MM.1S (cell line): ENCODE measurements at regions not wholly inside any gene's neighbourhood (a gene's known extent, or its start where the extent isn't known, plus 50 kb on each side); places are given as distances from the start of the nearest gene placed in this dataset.

ENCODE experiments used
- DNase-seq: peaks from one replicate; pipeline ENCODE4 v3.0.0-alpha.2; 2015
- H2AFZ ChIP-seq: fragments of 300-600 bp; sonication (generic); 2 replicates; pipeline ENCODE4 v1.6.0; 2016; ENCODE audit warnings: antibody characterized with exemption, low read length
- H3F3A ChIP-seq: fragments of 300-600 bp; sonication (generic); 2 replicates; pipeline ENCODE4 v1.6.1; 2016; ENCODE audit warnings: mild to moderate bottlenecking, antibody characterized with exemption, low read length, moderate library complexity, mixed read lengths; ENCODE audit not compliant: insufficient read depth
- H3K27ac ChIP-seq: fragments of 300-600 bp; sonication (generic); 2 replicates; pipeline ENCODE4 v1.5.1; 2016; ENCODE audit warnings: mild to moderate bottlenecking, low read length
- H3K27me3 ChIP-seq: fragments of 300-600 bp; sonication (generic); replicated peaks from 2 replicates; pipeline ENCODE4 v1.6.0; 2016; ENCODE audit warnings: low read length; ENCODE audit not compliant: insufficient read depth
- H3K36me3 ChIP-seq: fragments of 300-600 bp; sonication (generic); replicated peaks from 2 replicates; pipeline ENCODE4 v1.6.1; 2016; ENCODE audit warnings: mild to moderate bottlenecking, low read length, mixed read lengths; ENCODE audit not compliant: insufficient read depth
- H3K4me1 ChIP-seq: fragments of 300-600 bp; sonication (generic); 2 replicates; pipeline ENCODE4 v1.6.1; 2016; ENCODE audit warnings: low read length, mixed read lengths
- H3K4me2 ChIP-seq: fragments of 300-600 bp; sonication (generic); 2 replicates; pipeline ENCODE4 v1.6.0; 2016; ENCODE audit warnings: low read depth, low read length
- H3K4me3 ChIP-seq: fragments of 300-600 bp; sonication (generic); 2 replicates; pipeline ENCODE4 v1.5.1; 2016; ENCODE audit warnings: low read length, mixed read lengths
- H3K79me2 ChIP-seq: fragments of 300-600 bp; sonication (generic); 2 replicates; pipeline ENCODE4 v1.6.1; 2016; ENCODE audit warnings: mixed run types, low read length, mixed read lengths
- H3K9ac ChIP-seq: fragments of 300-600 bp; sonication (generic); 2 replicates; pipeline ENCODE4 v1.6.1; 2016; ENCODE audit warnings: low read length, mixed read lengths
- H3K9me2 ChIP-seq: fragments of 300-600 bp; sonication (generic); replicated peaks from 2 replicates; pipeline ENCODE4 v1.6.1; 2016; ENCODE audit warnings: mild to moderate bottlenecking, low read length, mixed read lengths; ENCODE audit not compliant: insufficient read depth
- H3K9me3 ChIP-seq: fragments of 300-600 bp; sonication (generic); replicated peaks from 2 replicates; pipeline ENCODE4 v1.6.1; 2016; ENCODE audit warnings: mild to moderate bottlenecking, low read length, mixed read lengths; ENCODE audit not compliant: insufficient read depth
- H4K20me1 ChIP-seq: fragments of 300-600 bp; sonication (generic); 2 replicates; pipeline ENCODE4 v1.6.1; 2016; ENCODE audit warnings: mild to moderate bottlenecking, low read length, moderate library complexity, mixed read lengths; ENCODE audit not compliant: insufficient read depth
- EZH2 ChIP-seq: fragments of 300-600 bp; sonication (generic); optimal IDR thresholded peaks from 2 replicates; pipeline ENCODE3; 2017; ENCODE audit warnings: low read depth, mild to moderate bottlenecking, antibody characterized with exemption, low read length, mixed read lengths
- EZH2phosphoT487 ChIP-seq: fragments of 300-600 bp; sonication (generic); IDR thresholded peaks from 2 replicates; pipeline ENCODE4 v1.6.1; 2018; ENCODE audit warnings: antibody characterized with exemption, low read length
- TF ChIP-seq, protein P1 (sequence below): fragments of 300-600 bp; sonication (generic); IDR thresholded peaks from 2 replicates; pipeline ENCODE4 v1.5.1; 2016; ENCODE audit warnings: antibody characterized with exemption, low read length, mixed read lengths

- Histone ChIP-seq H4K20me1 (no peaks in the 10 kb centered on the region), H3K4me2 (no peak overlapping the region), H3F3A (no peaks in the 10 kb centered on the region), H3K9ac (no peak overlapping the region), H3K9me3 (no peaks in the 10 kb centered on the region), H3K9me2 (no peaks in the 10 kb centered on the region), H3K4me3 (no peak overlapping the region), H3K36me3 (no peaks in the 10 kb centered on the region), H2AFZ (no peak overlapping the region), H3K79me2 (no peaks in the 10 kb centered on the region), H3K27me3 (no peaks in the 10 kb centered on the region), H3K27ac (no peak overlapping the region), H3K4me1 (no peaks in the 10 kb centered on the region)
- TF ChIP-seq, protein P1, sequence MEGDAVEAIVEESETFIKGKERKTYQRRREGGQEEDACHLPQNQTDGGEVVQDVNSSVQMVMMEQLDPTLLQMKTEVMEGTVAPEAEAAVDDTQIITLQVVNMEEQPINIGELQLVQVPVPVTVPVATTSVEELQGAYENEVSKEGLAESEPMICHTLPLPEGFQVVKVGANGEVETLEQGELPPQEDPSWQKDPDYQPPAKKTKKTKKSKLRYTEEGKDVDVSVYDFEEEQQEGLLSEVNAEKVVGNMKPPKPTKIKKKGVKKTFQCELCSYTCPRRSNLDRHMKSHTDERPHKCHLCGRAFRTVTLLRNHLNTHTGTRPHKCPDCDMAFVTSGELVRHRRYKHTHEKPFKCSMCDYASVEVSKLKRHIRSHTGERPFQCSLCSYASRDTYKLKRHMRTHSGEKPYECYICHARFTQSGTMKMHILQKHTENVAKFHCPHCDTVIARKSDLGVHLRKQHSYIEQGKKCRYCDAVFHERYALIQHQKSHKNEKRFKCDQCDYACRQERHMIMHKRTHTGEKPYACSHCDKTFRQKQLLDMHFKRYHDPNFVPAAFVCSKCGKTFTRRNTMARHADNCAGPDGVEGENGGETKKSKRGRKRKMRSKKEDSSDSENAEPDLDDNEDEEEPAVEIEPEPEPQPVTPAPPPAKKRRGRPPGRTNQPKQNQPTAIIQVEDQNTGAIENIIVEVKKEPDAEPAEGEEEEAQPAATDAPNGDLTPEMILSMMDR = no peak
- TF ChIP-seq EZH2phosphoT487 (no peak), EZH2 (no peak)
- no peak for DNase-seq
Measured at GRCh38 chr5:68463606-68464005, 248.1 kb downstream of the PIK3R1 start.

DNA sequence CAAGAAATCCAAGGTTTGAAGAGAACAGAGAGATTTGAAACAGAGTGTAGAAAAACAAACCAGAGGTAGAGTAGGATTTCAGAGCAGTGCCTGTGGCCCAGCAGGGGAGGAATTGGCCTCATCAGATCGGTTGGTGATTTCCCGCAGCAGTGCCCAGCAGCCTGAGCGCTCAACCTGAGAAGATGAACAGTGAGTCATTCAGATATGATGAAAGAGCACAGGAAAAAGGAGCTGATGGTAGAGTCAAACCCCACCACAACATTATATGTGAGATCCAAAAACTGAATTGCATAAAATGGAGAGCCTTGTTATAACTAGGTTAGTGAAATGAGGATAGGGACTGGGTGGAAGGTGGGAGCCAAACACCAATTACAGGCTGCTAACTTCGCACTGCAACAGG lies 248.9 kb downstream of the PIK3R1 start:
- H3K27ac ChIP-seq = no peak overlapping the region
- no peak overlapping the region for H3K4me3 ChIP-seq
- no peaks in the 10 kb centered on the region for H3K9me2 ChIP-seq
- no peaks in the 10 kb centered on the region for H3K9me3 ChIP-seq
- TF ChIP-seq, protein P1 = no peak
- TF ChIP-seq EZH2phosphoT487 (no peak), EZH2 (no peak)
- H3K79me2 ChIP-seq = no peaks in the 10 kb centered on the region
- H3K9ac ChIP-seq = no peak overlapping the region
- no peak overlapping the region for H2AFZ ChIP-seq
- no peaks in the 10 kb centered on the region for H3F3A ChIP-seq
- H3K4me2 ChIP-seq = no peak overlapping the region
- DNase-seq = no peak
- H4K20me1 ChIP-seq = no peaks in the 10 kb centered on the region
- H3K4me1 ChIP-seq = no peaks in the 10 kb centered on the region
- H3K36me3 ChIP-seq = no peaks in the 10 kb centered on the region
- H3K27me3 ChIP-seq = no peaks in the 10 kb centered on the region

DNA sequence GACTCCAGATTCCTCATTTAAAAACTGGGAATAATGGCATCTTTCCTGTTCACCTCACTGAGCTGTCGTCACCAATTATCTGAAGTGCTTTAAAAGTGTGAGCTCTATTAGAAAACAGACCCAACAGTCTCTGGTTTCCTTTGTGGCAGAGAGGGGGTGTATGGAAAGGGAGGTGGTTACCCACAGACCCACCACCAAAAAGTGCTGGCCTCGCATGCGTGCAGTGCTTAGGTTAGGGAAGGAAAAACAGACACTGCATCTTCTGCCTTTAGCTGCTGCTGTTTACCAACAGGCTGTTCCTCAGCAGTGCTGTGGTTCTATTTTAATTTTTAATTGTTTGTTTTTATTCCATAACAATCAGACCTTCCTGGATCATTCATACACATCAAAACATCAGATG lies 249.6 kb downstream of the PIK3R1 start:
- H3K79me2 ChIP-seq = no peaks in the 10 kb centered on the region
- no peak for DNase-seq
- no peak overlapping the region for H3K4me3 ChIP-seq
- no peak overlapping the region for H3K4me2 ChIP-seq
- no peaks in the 10 kb centered on the region for H3K9me3 ChIP-seq
- H3K36me3 ChIP-seq = no peaks in the 10 kb centered on the region
- H2AFZ ChIP-seq = no peak overlapping the region
- no peak overlapping the region for H3K27ac ChIP-seq
- H3K27me3 ChIP-seq = no peaks in the 10 kb centered on the region
- no peaks in the 10 kb centered on the region for H3F3A ChIP-seq
- H3K4me1 ChIP-seq = no peaks in the 10 kb centered on the region
- TF ChIP-seq, protein P1 = no peak
- TF ChIP-seq EZH2phosphoT487 = no peak
- no peak for TF ChIP-seq EZH2
- no peaks in the 10 kb centered on the region for H4K20me1 ChIP-seq
- H3K9ac ChIP-seq = no peak overlapping the region
- H3K9me2 ChIP-seq = no peaks in the 10 kb centered on the region
